RWPE1 (cell line): ENCODE measurements at regions not wholly inside any gene's neighbourhood (a gene's known extent, or its start where the extent isn't known, plus 50 kb on each side); places are given as distances from the start of the nearest gene placed in this dataset.

Experiments used
- CTCF ChIA-PET: fragments of 350-600 bp; sonication (Branson Sonifier 250); formaldehyde crosslinking; extraction: SDS; loops from one replicate; lab custom pipeline; 2021; lab: Yijun Ruan, JAX
- POLR2A ChIA-PET: fragments of 400-600 bp; formaldehyde crosslinking; extraction: SDS; loops from one replicate; lab custom pipeline; 2020; ENCODE audit warnings: antibody characterized with exemption; ENCODE audit not compliant: low non-redundant PET; lab: Yijun Ruan, JAX
- DNase-seq: peaks from one replicate; pipeline ENCODE4 v3.0.0; 2012; ENCODE audit warnings: low spot score
- H3K27ac ChIP-seq: fragments of 450-650 bp; 2 replicates; pipeline ENCODE4 v1.5.1; 2017
- TF ChIP-seq, protein P1 (sequence below): fragments of 450-650 bp; conservative IDR thresholded peaks from 2 replicates; pipeline ENCODE4 v1.5.1; 2017; ENCODE audit warnings: low read depth, mild to moderate bottlenecking

GRCh38 chr10:28354511-28354910 lies 51.6 kb upstream of the MPP7 start:
- TF ChIP-seq, protein P1, sequence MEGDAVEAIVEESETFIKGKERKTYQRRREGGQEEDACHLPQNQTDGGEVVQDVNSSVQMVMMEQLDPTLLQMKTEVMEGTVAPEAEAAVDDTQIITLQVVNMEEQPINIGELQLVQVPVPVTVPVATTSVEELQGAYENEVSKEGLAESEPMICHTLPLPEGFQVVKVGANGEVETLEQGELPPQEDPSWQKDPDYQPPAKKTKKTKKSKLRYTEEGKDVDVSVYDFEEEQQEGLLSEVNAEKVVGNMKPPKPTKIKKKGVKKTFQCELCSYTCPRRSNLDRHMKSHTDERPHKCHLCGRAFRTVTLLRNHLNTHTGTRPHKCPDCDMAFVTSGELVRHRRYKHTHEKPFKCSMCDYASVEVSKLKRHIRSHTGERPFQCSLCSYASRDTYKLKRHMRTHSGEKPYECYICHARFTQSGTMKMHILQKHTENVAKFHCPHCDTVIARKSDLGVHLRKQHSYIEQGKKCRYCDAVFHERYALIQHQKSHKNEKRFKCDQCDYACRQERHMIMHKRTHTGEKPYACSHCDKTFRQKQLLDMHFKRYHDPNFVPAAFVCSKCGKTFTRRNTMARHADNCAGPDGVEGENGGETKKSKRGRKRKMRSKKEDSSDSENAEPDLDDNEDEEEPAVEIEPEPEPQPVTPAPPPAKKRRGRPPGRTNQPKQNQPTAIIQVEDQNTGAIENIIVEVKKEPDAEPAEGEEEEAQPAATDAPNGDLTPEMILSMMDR = no peak
- POLR2A ChIA-PET = no interaction called here
- CTCF ChIA-PET = interaction anchor here (1.0 kb wide), 1 partner anchor 11 kb away, joined by 6 read pairs; no protein-coding TSS in a partner anchor
- no peak overlapping the region for H3K27ac ChIP-seq
- no peak for DNase-seq

- H3K27ac ChIP-seq = no peak overlapping the region
- POLR2A ChIA-PET = no interaction called here
- TF ChIP-seq, protein P1 = no peak
- no peak for DNase-seq
- CTCF ChIA-PET = no interaction called here
Measured at GRCh38 chr10:28355376-28355775, 52.5 kb upstream of the MPP7 start.

- CTCF ChIA-PET = no interaction called here
Measured at GRCh38 chr10:28359334-28359733, 56.5 kb upstream of the MPP7 start.

GRCh38 chr10:28360175-28360574 lies 57.3 kb upstream of the MPP7 start:
- TF ChIP-seq, protein P1 = no peak
- ChIA-PET POLR2A (no interaction called here), CTCF (no interaction called here)
- no peak for DNase-seq
- no peak overlapping the region for H3K27ac ChIP-seq

More at GRCh38 chr10:28359334-28359733, 56.5 kb upstream of the MPP7 start:
- TF ChIP-seq, protein P1 = no peak
- POLR2A ChIA-PET = no interaction called here
- H3K27ac ChIP-seq = no peak overlapping the region
- DNase-seq = no peak

DNA sequence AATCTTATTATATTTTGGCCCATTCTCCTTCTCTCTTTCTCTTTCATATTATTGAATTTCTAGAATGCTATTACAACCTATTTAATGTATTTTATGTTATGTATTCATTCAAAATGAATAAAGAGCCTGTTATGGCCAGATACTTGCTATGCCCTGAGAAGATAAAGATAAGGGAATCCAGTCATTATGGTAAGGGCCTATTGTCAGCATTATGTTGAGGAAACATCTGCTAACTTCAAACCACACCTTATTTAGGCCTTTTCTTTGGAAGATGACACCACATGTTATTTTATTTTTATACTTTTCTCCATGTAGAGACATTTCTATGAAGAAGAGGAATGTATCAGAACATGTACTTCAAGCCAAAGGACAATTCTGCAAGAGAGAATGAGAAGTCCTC lies 60.5 kb upstream of the MPP7 start:
- TF ChIP-seq, protein P1 = no peak
- no peak for DNase-seq
- POLR2A ChIA-PET = no interaction called here
- H3K27ac ChIP-seq = no peak overlapping the region
- CTCF ChIA-PET = no interaction called here

GRCh38 chr10:28365840-28366239 lies 63.0 kb upstream of the MPP7 start:
- ChIA-PET POLR2A (no interaction called here), CTCF (no interaction called here)
- DNase-seq = no peak
- TF ChIP-seq, protein P1 = no peak
- no peak overlapping the region for H3K27ac ChIP-seq
